ENCODE measurements at regions not wholly inside any gene's neighbourhood (a gene's known extent, or its start where the extent isn't known, plus 50 kb on each side); places are given as distances from the start of the nearest gene placed in this dataset.
"Not testable (repeated sequence)": the region's sequence is repeated elsewhere in the genome, so short reads cannot be mapped to it uniquely, and the experiment has no call there.

DNA sequence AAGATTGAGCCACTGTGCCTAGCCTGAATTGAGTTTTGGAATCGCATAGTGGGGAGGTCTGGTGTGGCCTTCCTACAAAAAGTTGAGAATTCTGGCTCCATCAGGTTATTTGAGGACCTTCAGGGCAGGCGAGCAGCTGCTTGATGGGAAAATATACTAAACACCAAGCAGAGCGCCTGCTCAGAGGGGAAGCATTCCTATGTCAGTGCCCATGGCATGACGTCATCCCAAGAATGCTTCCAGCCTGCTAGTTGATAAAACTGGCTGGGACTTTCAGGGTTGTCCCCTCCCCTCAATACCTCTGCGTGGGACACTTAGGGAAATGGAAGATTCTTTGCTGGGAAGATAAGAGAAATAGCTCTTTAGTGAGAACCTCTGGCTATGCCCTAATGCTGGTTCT lies 174.9 kb upstream of the NBPF12 start:
- not testable (repeated sequence) for TF ChIP-seq EZH2 (IDR thresholded peaks at IDR 0.05; ENCODE audit: borderline replicate concordance, low read depth, low read length, severe bottlenecking); CTCF (IDR thresholded peaks at IDR 0.05; ENCODE audit: borderline replicate concordance, extremely low read depth, low read length, poor library complexity, severe bottlenecking)
